ENCODE measurements at regions not wholly inside any gene's neighbourhood (a gene's known extent, or its start where the extent isn't known, plus 50 kb on each side); places are given as distances from the start of the nearest gene placed in this dataset.

- no peak overlapping the region for H3K4me3 ChIP-seq
Measured at GRCh38 chr14:71815110-71815509, 117.1 kb upstream of the RGS6 start.

GRCh38 chr14:71824816-71825215 is 107.4 kb upstream of the RGS6 start:
- Histone ChIP-seq H3K27ac (no peak overlapping the region), H3K27me3 (peaks cover 0 to 6% (median 0%) of the 10 kb centered on the region in 3 donors), H3K9me3 (peaks cover 0 to 2% (median 0%) of the 10 kb centered on the region in 4 donors), H3K4me3 (no peak overlapping the region), H3K4me1 (no peaks in the 10 kb centered on the region), H3K36me3 (no peaks in the 10 kb centered on the region)
- 49 to 67% (median 61%) methylated on average over 5 of the region's 5 CpGs for WGBS, 5 donors
- intact Hi-C loops (cut with DNase I; ENCODE audit: low total_unique reads): no loop called here
- no peak for TF ChIP-seq POLR2A (IDR thresholded peaks at IDR 0.05)
- TF ChIP-seq EP300 (IDR thresholded peaks at IDR 0.05): no peak
- TF ChIP-seq POLR2AphosphoS5 (IDR thresholded peaks at IDR 0.05): no peak
- no peak for TF ChIP-seq CTCF (IDR thresholded peaks at IDR 0.05)
- DNase-seq: no peak

More at GRCh38 chr14:71815110-71815509, 117.1 kb upstream of the RGS6 start:
- whole genome bisulfite sequencing, 5 donors: 30 to 42% (median 33%) methylated on average over 4 of the region's 4 CpGs
- Histone ChIP-seq H3K9me3 (no peaks in the 10 kb centered on the region), H3K36me3 (no peaks in the 10 kb centered on the region), H3K27ac (no peak overlapping the region), H3K27me3 (peaks cover 0 to 7% (median 0%) of the 10 kb centered on the region in 3 donors), H3K4me1 (no peaks in the 10 kb centered on the region)
- intact Hi-C loops (cut with DNase I; ENCODE audit: low total_unique reads): no loop called here
- no peak for TF ChIP-seq EP300 (IDR thresholded peaks at IDR 0.05)
- no peak for TF ChIP-seq POLR2A (IDR thresholded peaks at IDR 0.05)
- no peak for TF ChIP-seq CTCF (IDR thresholded peaks at IDR 0.05)
- no peak for TF ChIP-seq POLR2AphosphoS5 (IDR thresholded peaks at IDR 0.05)
- no peak for DNase-seq

- intact Hi-C loops (cut with DNase I; ENCODE audit: low total_unique reads): no loop called here
- TF ChIP-seq POLR2A (IDR thresholded peaks at IDR 0.05) (no peak), EP300 (IDR thresholded peaks at IDR 0.05) (no peak), POLR2AphosphoS5 (IDR thresholded peaks at IDR 0.05) (no peak)
- Histone ChIP-seq H3K27me3 (no peaks in the 10 kb centered on the region), H3K27ac (no peak overlapping the region), H3K36me3 (no peaks in the 10 kb centered on the region), H3K9me3 (peaks cover 0 to 23% (median 12%) of the 10 kb centered on the region in 4 donors), H3K4me3 (no peak overlapping the region), H3K4me1 (no peaks in the 10 kb centered on the region)
- 25 to 60% (median 46%) methylated on average over 3 of the region's 3 CpGs for WGBS, 5 donors
- peak in 1 of 2 donors; percentile 10 for DNase-seq
Measured at GRCh38 chr14:71833476-71833875, 98.8 kb upstream of the RGS6 start.

- 70 to 83% (median 74%) methylated on average over 4 of the region's 4 CpGs for WGBS, 5 donors
- Histone ChIP-seq H3K4me3 (no peak overlapping the region), H3K36me3 (no peaks in the 10 kb centered on the region), H3K27me3 (no peaks in the 10 kb centered on the region), H3K4me1 (no peaks in the 10 kb centered on the region), H3K27ac (no peak overlapping the region), H3K9me3 (peaks cover 0 to 23% (median 12%) of the 10 kb centered on the region in 4 donors)
- no peak for DNase-seq
- intact Hi-C loops (cut with DNase I; ENCODE audit: low total_unique reads): no loop called here
- TF ChIP-seq EP300 (IDR thresholded peaks at IDR 0.05) (no peak), POLR2AphosphoS5 (IDR thresholded peaks at IDR 0.05) (no peak)
Measured at GRCh38 chr14:71834284-71835204, 97.7 kb upstream of the RGS6 start.

GRCh38 chr14:71852181-71852580 is 80.0 kb upstream of the RGS6 start:
- no peaks in the 10 kb centered on the region for H3K27me3 ChIP-seq
- DNase-seq: peak in 1 of 2 donors; percentile 2
- intact Hi-C loops (cut with DNase I; ENCODE audit: low total_unique reads): no loop called here
- no peaks in the 10 kb centered on the region for H3K9me3 ChIP-seq
- no peaks in the 10 kb centered on the region for H3K4me1 ChIP-seq
- no peak overlapping the region for H3K4me3 ChIP-seq
- H3K27ac ChIP-seq: no peak overlapping the region
- no peaks in the 10 kb centered on the region for H3K36me3 ChIP-seq
- no peak for TF ChIP-seq POLR2A (IDR thresholded peaks at IDR 0.05)
- no peak for TF ChIP-seq CTCF (IDR thresholded peaks at IDR 0.05)
- no peak for TF ChIP-seq EP300 (IDR thresholded peaks at IDR 0.05)
- TF ChIP-seq POLR2AphosphoS5 (IDR thresholded peaks at IDR 0.05): no peak

Measured in stomach (tissue), 8 donors.